Mucosa of descending colon (tissue), 3 donors: ENCODE measurements at regions not wholly inside any gene's neighbourhood (a gene's known extent, or its start where the extent isn't known, plus 50 kb on each side); places are given as distances from the start of the nearest gene placed in this dataset.
A peak's percentile ranks its signal among the peaks of the same experiment; 100 is the strongest.
"Not testable (repeated sequence)": the region's sequence is repeated elsewhere in the genome, so short reads cannot be mapped to it uniquely, and the experiment has no call there.

Source experiments
- ATAC-seq: fragments of 200-7000 bp; cut with Tn5 transposase; one replicate; pipeline ENCODE4 v1.9.1; 2020; ENCODE audit warnings: mild to moderate bottlenecking, moderate library complexity
- DNase-seq, 3 donors: peaks; one replicate each; pipeline ENCODE4 v3.0.0-alpha.2; 2020
- H3K36me3 ChIP-seq: fragments of 200-600 bp; one replicate; pipeline ENCODE4 v1.8.0; 2021; ENCODE audit warnings: low read depth, mild to moderate bottlenecking
- H3K4me1 ChIP-seq: fragments of 200-600 bp; one replicate; pipeline ENCODE4 v1.8.0; 2021; ENCODE audit warnings: low read depth, mild to moderate bottlenecking
- H3K4me3 ChIP-seq: fragments of 200-600 bp; one replicate; pipeline ENCODE4 v1.8.0; 2021; ENCODE audit warnings: mild to moderate bottlenecking
- H3K9me3 ChIP-seq: fragments of 200-600 bp; one replicate; pipeline ENCODE4 v1.8.0; 2021; ENCODE audit warnings: mild to moderate bottlenecking
- CTCF ChIP-seq: fragments of 200-600 bp; IDR thresholded peaks from one replicate; pipeline ENCODE4 v1.8.0; 2022; ENCODE audit warnings: antibody characterized with exemption, mild to moderate bottlenecking
- intact Hi-C, 2 donors: fragments of 100-400 bp; cut with DNase I in 1 of 2; cut with micrococcal nuclease in 1 of 2; formaldehyde crosslinking; loops; one replicate each; pipeline versions ENCODE4 v1.11.0 to v1.11.1; 2022; cut with DNase I, micrococcal nuclease
- donor health status: DM: no; HTN: no; CAD: no; lungs with moderate emphysema.
- donor health status: DM: no; HTN: no; CAD: no.
- donor health status: DM: no; HTN: yes; CAD: no.

DNA sequence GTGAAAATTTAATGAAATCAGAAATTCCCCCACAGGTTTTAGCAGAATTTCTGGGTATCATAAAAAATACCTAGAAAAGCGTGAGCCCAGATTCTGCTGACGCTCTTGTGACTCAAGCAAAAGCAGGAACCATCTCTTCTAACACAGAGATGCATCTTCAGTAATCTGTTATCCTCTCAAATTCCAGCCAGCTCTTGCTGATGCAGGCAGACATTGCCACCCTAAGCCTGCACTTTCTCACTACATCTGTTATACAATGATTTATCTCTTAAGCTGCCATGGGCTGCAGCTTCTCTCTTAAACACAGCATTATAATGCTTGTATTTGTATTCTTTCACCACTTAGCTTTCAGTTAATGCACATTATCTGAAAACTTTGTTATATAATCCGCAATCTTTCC, 113.0 kb upstream of the RGS1 start:
- no peak for ATAC-seq
- Histone ChIP-seq H3K4me1 (no peaks in the 10 kb centered on the region), H3K4me3 (no peak overlapping the region), H3K9me3 (no peaks in the 10 kb centered on the region), H3K36me3 (no peaks in the 10 kb centered on the region)
- intact Hi-C loops, result no loop called here
- no peak for TF ChIP-seq CTCF
- no peak for DNase-seq

DNA sequence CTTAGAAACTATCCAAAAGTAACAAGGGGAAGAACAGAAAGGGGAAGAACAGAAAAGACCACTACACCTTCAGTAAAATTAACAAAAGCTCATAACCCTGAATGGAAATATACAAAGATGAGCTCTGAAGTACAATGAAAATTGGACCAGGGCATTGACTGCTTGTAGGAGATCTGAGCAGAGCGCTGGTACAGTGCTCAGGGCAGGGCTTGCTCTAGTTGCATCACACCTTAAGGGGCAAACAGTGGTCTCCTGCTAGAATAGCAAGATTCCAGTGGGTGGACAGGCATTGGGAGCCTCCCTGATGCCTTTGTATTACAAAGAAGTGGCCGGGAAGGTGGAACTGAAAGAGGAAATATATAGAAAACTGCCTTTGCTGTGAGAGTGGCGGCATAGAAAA, 111.9 kb upstream of the RGS1 start:
- TF ChIP-seq CTCF, result no peak
- intact Hi-C loops, result no loop called here
- Histone ChIP-seq H3K9me3 (no peaks in the 10 kb centered on the region), H3K4me1 (no peaks in the 10 kb centered on the region), H3K36me3 (no peaks in the 10 kb centered on the region), H3K4me3 (no peak overlapping the region)
- no peak for DNase-seq
- no peak for ATAC-seq

DNA sequence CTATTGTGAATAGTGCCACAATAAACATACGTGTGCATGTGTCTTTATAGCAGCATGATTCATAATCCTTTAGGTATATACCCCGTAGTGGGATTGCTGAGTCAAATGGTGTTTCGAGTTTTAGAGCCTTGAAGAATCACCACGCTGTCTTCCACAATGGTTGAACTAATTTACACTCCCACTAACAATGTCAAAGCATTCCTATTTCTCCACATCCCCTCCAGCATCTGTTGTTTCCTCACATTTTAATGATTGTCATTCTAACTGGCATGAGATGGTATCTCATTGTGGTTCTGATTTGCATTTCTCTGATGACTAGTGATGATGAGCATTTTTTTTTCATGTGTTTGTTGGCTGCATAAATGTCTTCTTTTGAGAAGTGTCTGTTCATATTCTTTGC, 110.4 kb upstream of the RGS1 start:
- DNase-seq, H3K4me1 ChIP-seq, intact Hi-C loops, ATAC-seq, H3K4me3 ChIP-seq, H3K9me3 ChIP-seq, H3K36me3 ChIP-seq: not testable (repeated sequence)

- intact Hi-C loops, result loop anchor here (5.0 to 10.0 kb wide), 3 partner anchors 138 to 541 kb away; partner anchors contain the start of gene RGS2 (in 1 of the 2)
- TF ChIP-seq CTCF, result peak; percentile 29
- Histone ChIP-seq H3K36me3 (no peaks in the 10 kb centered on the region), H3K9me3 (no peaks in the 10 kb centered on the region), H3K4me3 (no peak overlapping the region), H3K4me1 (no peaks in the 10 kb centered on the region)
- DNase-seq (peak in 1 of 3 donors; percentile 25), ATAC-seq (no peak)
Measured at GRCh38 chr1:192474080-192474683, 101.4 kb upstream of the RGS1 start.

- H3K9me3 ChIP-seq, result no peaks in the 10 kb centered on the region
- H3K4me3 ChIP-seq, result no peak overlapping the region
- intact Hi-C loops, result loop anchor here (5.0 to 10.0 kb wide), 3 partner anchors 132 to 539 kb away; partner anchors contain the start of gene RGS2 (in 1 of the 2)
- no peaks in the 10 kb centered on the region for H3K4me1 ChIP-seq
- DNase-seq, result no peak
- no peak for TF ChIP-seq CTCF
- H3K36me3 ChIP-seq, result no peaks in the 10 kb centered on the region
- ATAC-seq, result no peak
Measured at GRCh38 chr1:192475329-192475728, 100.2 kb upstream of the RGS1 start.

DNA sequence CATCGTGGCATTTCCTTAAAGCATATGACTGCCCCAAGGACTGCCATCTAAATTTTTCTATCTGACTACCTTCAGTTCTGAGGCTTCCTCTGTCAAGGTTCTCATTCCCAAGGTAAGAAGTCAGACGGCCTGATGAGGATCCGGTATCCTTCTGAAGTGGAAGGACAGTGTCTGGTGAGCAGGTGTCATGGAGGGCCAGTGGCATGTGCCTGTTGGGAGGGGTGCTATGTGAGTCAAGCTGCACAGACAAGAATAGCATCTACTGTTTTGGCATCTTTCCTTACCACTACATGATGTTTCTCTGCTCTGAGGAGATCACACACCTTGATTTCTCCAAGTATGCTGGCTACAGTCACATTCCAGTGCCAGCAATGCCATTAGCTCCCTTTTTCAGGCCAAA, 99.6 kb upstream of the RGS1 start:
- DNase-seq, result no peak
- intact Hi-C loops, result loop anchor here (5.0 to 10.0 kb wide), 3 partner anchors 131 to 539 kb away; partner anchors contain the start of gene RGS2 (in 1 of the 2)
- Histone ChIP-seq H3K4me1 (no peaks in the 10 kb centered on the region), H3K4me3 (no peak overlapping the region), H3K9me3 (no peaks in the 10 kb centered on the region), H3K36me3 (no peaks in the 10 kb centered on the region)
- no peak for TF ChIP-seq CTCF
- ATAC-seq, result no peak
